ENCODE measurements at regions not wholly inside any gene's neighbourhood (a gene's known extent, or its start where the extent isn't known, plus 50 kb on each side); places are given as distances from the start of the nearest gene placed in this dataset.

DNA sequence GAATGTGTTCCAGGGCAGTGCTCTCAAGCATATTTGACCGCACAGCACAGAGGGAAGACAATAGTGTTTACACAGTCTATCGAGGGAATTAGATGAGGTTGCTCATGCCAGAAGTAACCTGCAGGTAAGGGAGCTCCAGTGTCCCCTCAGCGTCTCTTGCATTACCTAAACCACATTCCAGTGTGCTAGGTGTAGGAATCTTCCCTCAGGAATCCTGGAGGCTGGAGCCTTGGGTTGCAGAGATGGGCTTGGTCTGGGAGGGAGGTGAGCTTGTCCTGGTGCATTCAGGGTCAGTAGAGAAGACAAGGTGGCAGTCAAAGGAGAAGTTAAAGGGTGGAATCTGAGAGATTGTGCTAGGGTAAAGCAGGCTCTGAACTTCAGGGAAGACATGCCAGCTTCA, 56.3 kb downstream of the SOX14 start:
- Histone ChIP-seq H3K9me3 (no peaks in the 10 kb centered on the region), H3K36me3 (ENCODE audit: control insufficient read depth, insufficient read depth, low read length) (no peaks in the 10 kb centered on the region), H3K4me3 (ENCODE audit: low read depth, low read length) (no peak overlapping the region), H3K27me3 (replicated peaks; ENCODE audit: control insufficient read depth, insufficient read depth, low read length) (no peaks in the 10 kb centered on the region; the same call in 1 of the 2 replicates), H3K4me1 (no peaks in the 10 kb centered on the region)
- Mint-ChIP-seq H3K4me1 (ENCODE audit: low read depth, unreplicated experiment) (no peaks in the 10 kb centered on the region), H3K36me3 (ENCODE audit: insufficient read depth, unreplicated experiment) (no peaks in the 10 kb centered on the region), H3K27ac (ENCODE audit: unreplicated experiment) (no peak overlapping the region), H3K9me3 (ENCODE audit: unreplicated experiment) (no peaks in the 10 kb centered on the region), H3K27me3 (ENCODE audit: insufficient read depth, unreplicated experiment) (peaks cover 5% of the 10 kb centered on the region), H3K4me3 (ENCODE audit: unreplicated experiment) (no peak overlapping the region)
- ChIA-PET CTCF (no interaction called here), POLR2A (no interaction called here)
- no TSS peak for BruUV-seq (replicated peaks)
- TF ChIP-seq, protein P1, sequence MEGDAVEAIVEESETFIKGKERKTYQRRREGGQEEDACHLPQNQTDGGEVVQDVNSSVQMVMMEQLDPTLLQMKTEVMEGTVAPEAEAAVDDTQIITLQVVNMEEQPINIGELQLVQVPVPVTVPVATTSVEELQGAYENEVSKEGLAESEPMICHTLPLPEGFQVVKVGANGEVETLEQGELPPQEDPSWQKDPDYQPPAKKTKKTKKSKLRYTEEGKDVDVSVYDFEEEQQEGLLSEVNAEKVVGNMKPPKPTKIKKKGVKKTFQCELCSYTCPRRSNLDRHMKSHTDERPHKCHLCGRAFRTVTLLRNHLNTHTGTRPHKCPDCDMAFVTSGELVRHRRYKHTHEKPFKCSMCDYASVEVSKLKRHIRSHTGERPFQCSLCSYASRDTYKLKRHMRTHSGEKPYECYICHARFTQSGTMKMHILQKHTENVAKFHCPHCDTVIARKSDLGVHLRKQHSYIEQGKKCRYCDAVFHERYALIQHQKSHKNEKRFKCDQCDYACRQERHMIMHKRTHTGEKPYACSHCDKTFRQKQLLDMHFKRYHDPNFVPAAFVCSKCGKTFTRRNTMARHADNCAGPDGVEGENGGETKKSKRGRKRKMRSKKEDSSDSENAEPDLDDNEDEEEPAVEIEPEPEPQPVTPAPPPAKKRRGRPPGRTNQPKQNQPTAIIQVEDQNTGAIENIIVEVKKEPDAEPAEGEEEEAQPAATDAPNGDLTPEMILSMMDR (IDR thresholded peaks at IDR 0.05; ENCODE audit: insufficient read depth in 1 of 2, low read depth in 1 of 2, low read length in 1 of 2, severe bottlenecking in 1 of 2, unreplicated experiment in 1 of 2) = no peak
- DNase-seq = no peak
- intact Hi-C loops (cut with micrococcal nuclease; ENCODE audit: unreplicated experiment) = no loop called here

DNA sequence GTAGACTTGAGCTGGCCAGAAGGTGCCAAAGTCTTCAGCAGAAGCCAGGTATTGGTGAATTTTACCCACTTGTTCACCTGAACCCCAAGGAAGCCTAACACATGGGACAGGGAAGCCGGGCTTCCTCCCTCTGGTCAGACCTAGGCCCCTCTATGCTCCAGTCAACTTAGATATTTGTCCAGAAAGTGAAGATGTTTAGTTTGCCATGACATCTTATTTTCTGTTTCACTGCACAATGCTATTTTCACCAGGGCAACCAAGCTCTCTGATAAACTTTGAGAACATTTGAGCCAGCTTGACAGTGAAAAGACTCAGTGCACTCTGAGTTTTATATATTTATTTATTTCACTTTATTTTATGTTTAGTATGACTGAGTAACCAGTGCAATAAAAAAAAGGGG, 71.0 kb downstream of the SOX14 start:
- DNase-seq = no peak
- Histone ChIP-seq H3K9me3 (no peaks in the 10 kb centered on the region), H3K4me1 (no peaks in the 10 kb centered on the region), H3K36me3 (ENCODE audit: control insufficient read depth, insufficient read depth, low read length) (no peaks in the 10 kb centered on the region), H3K4me3 (ENCODE audit: low read depth, low read length) (no peak overlapping the region), H3K27me3 (replicated peaks; ENCODE audit: control insufficient read depth, insufficient read depth, low read length) (no peaks in the 10 kb centered on the region)
- Mint-ChIP-seq H3K4me3 (ENCODE audit: unreplicated experiment) (no peak overlapping the region), H3K36me3 (ENCODE audit: insufficient read depth, unreplicated experiment) (no peaks in the 10 kb centered on the region), H3K4me1 (ENCODE audit: low read depth, unreplicated experiment) (no peaks in the 10 kb centered on the region), H3K9me3 (ENCODE audit: unreplicated experiment) (no peaks in the 10 kb centered on the region), H3K27ac (ENCODE audit: unreplicated experiment) (no peak overlapping the region), H3K27me3 (ENCODE audit: insufficient read depth, unreplicated experiment) (peaks cover 17% of the 10 kb centered on the region)
- no TSS peak for BruUV-seq (replicated peaks)
- TF ChIP-seq, protein P1 (IDR thresholded peaks at IDR 0.05; ENCODE audit: insufficient read depth in 1 of 2, low read depth in 1 of 2, low read length in 1 of 2, severe bottlenecking in 1 of 2, unreplicated experiment in 1 of 2) = no peak
- ChIA-PET CTCF (no interaction called here), POLR2A (no interaction called here)
- intact Hi-C loops (cut with micrococcal nuclease; ENCODE audit: unreplicated experiment) = no loop called here

DNA sequence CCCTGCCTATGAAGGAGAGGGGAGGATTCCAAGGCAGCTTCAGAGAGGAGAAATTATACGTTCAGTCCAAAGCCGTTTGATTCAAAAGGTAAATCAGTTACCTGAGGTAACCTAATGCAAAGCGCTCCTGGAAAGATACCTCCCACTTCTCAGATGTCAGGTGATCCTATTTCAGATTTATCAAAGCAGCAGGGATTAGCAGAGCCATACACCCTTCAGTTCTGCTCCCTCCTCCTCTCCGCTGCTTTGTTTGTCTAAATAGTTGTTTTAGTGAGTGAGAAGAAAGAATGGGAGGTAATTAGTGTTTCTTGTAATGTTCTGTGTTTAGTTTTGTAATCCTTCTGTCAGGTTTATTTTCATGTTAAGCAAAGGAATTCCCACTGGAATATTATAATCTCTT, 81.1 kb downstream of the SOX14 start:
- DNase-seq = no peak
- Histone ChIP-seq H3K9me3 (no peaks in the 10 kb centered on the region), H3K36me3 (ENCODE audit: control insufficient read depth, insufficient read depth, low read length) (no peaks in the 10 kb centered on the region), H3K4me1 (no peaks in the 10 kb centered on the region), H3K27me3 (replicated peaks; ENCODE audit: control insufficient read depth, insufficient read depth, low read length) (no peaks in the 10 kb centered on the region), H3K4me3 (ENCODE audit: low read depth, low read length) (no peak overlapping the region)
- intact Hi-C loops (cut with micrococcal nuclease; ENCODE audit: unreplicated experiment) = no loop called here
- CTCF ChIA-PET = no interaction called here
- no peaks in the 10 kb centered on the region for H3K36me3 Mint-ChIP-seq (ENCODE audit: insufficient read depth, unreplicated experiment)
- peaks cover 22% of the 10 kb centered on the region for H3K27me3 Mint-ChIP-seq (ENCODE audit: insufficient read depth, unreplicated experiment)
- POLR2A ChIA-PET = no interaction called here
- H3K4me1 Mint-ChIP-seq (ENCODE audit: low read depth, unreplicated experiment) = no peaks in the 10 kb centered on the region
- TF ChIP-seq, protein P1 (IDR thresholded peaks at IDR 0.05; ENCODE audit: insufficient read depth in 1 of 2, low read depth in 1 of 2, low read length in 1 of 2, severe bottlenecking in 1 of 2, unreplicated experiment in 1 of 2) = no peak
- no peaks in the 10 kb centered on the region for H3K9me3 Mint-ChIP-seq (ENCODE audit: unreplicated experiment)
- H3K27ac Mint-ChIP-seq (ENCODE audit: unreplicated experiment) = no peak overlapping the region
- H3K4me3 Mint-ChIP-seq (ENCODE audit: unreplicated experiment) = no peak overlapping the region
- no TSS peak for BruUV-seq (replicated peaks)
